Uterus (tissue), 3 donors: ENCODE measurements at regions not wholly inside any gene's neighbourhood (a gene's known extent, or its start where the extent isn't known, plus 50 kb on each side); places are given as distances from the start of the nearest gene placed in this dataset.

Source experiments
- DNase-seq, 2 donors: peaks; one replicate each; pipeline ENCODE4 v3.0.0-alpha.2; 2019 to 2020
- H3K27ac ChIP-seq, 2 donors: fragments of 200-600 bp; sonication (generic); 1 replicate in 1 of 2; 2 replicates in 1 of 2; pipeline ENCODE4 v1.5.1; 2016 to 2018
- H3K27me3 ChIP-seq, 2 donors: fragments of 200-600 bp; sonication (generic); one replicate each; pipeline ENCODE4 v1.5.1; 2018 to 2019; ENCODE audit warnings: control low read depth in 1 of 2
- H3K36me3 ChIP-seq, 2 donors: fragments of 200-600 bp; sonication (generic); one replicate each; pipeline ENCODE4 v1.5.1; 2019; ENCODE audit warnings: control low read depth in 1 of 2
- H3K4me1 ChIP-seq, 2 donors: fragments of 200-600 bp; sonication (generic); one replicate each; pipeline ENCODE4 v1.5.1; 2018 to 2019; ENCODE audit warnings: control low read depth in 1 of 2
- H3K4me3 ChIP-seq, 2 donors: fragments of 200-600 bp; sonication (generic); 1 replicate in 1 of 2; 2 replicates in 1 of 2; pipeline ENCODE4 v1.5.1; 2018 to 2019; ENCODE audit warnings: mild to moderate bottlenecking in 1 of 2
- H3K9me3 ChIP-seq, 2 donors: fragments of 200-600 bp; sonication (generic); one replicate each; pipeline ENCODE4 v1.5.1; 2019; ENCODE audit warnings: control low read depth in 1 of 2
- CTCF ChIP-seq, 4 experiments: fragments of 200-600 bp in 2 of 4; fragments of 450-650 bp in 2 of 4; sonication (generic) in 2 of 4; IDR thresholded peaks; one replicate each; pipeline ENCODE4 v1.5.1; 2016 to 2019; ENCODE audit warnings: antibody characterized with exemption in 4 of 4, mild to moderate bottlenecking in 2 of 4, moderate library complexity in 1 of 4
- POLR2A ChIP-seq, 2 donors: fragments of 450-650 bp; IDR thresholded peaks; one replicate each; pipeline ENCODE4 v1.6.1; 2016; ENCODE audit warnings: antibody characterized with exemption in 2 of 2, mild to moderate bottlenecking in 1 of 2, moderate library complexity in 1 of 2
- intact Hi-C: fragments of 100-400 bp; cut with DNase I; formaldehyde crosslinking; loops from one replicate; pipeline ENCODE4 v1.15.1; 2023; ENCODE audit warnings: low total_unique reads
- donor health status: DM: yes; HTN: yes; CAD: no.

- no peak overlapping the region for H3K27ac ChIP-seq
- TF ChIP-seq POLR2A (IDR thresholded peaks at IDR 0.05) (no peak), CTCF (IDR thresholded peaks at IDR 0.05) (no peak)
- DNase-seq, result no peak
- no peaks in the 10 kb centered on the region for H3K27me3 ChIP-seq
- H3K36me3 ChIP-seq, result no peaks in the 10 kb centered on the region
- intact Hi-C loops, result no loop called here
- H3K4me1 ChIP-seq, result no peaks in the 10 kb centered on the region
- H3K4me3 ChIP-seq, result no peak overlapping the region
- no peaks in the 10 kb centered on the region for H3K9me3 ChIP-seq
Observed at GRCh38 chr2:236894791-236895190, 190.9 kb upstream of the COPS8 start.

DNA sequence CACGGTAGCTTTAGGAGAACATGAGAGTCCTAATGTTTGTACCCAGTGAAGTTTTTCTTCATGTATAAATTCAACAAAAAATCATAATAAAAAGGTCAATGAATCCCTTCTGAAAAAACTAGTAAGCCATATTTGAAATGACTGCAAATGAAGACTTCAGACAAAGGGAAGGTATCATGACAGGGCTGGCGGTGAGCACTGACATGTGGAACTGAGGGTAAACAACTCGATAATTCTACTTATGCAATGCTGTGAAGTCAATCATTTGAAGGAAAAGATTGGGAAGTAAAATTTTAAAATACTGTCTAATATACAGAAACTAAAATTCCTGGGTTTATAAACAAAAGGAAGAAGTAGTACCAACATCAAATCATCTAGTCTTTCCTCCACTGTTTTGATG is 190.2 kb upstream of the COPS8 start:
- no peak for DNase-seq
- Histone ChIP-seq H3K9me3 (no peaks in the 10 kb centered on the region), H3K27me3 (no peaks in the 10 kb centered on the region), H3K36me3 (no peaks in the 10 kb centered on the region), H3K27ac (no peak overlapping the region), H3K4me3 (no peak overlapping the region), H3K4me1 (no peaks in the 10 kb centered on the region)
- intact Hi-C loops, result no loop called here
- no peak for TF ChIP-seq POLR2A (IDR thresholded peaks at IDR 0.05)
- TF ChIP-seq CTCF (IDR thresholded peaks at IDR 0.05), result no peak

- no peaks in the 10 kb centered on the region for H3K27me3 ChIP-seq
- DNase-seq, result no peak
- no peak overlapping the region for H3K27ac ChIP-seq
- no peaks in the 10 kb centered on the region for H3K4me1 ChIP-seq
- no peaks in the 10 kb centered on the region for H3K9me3 ChIP-seq
- H3K4me3 ChIP-seq, result no peak overlapping the region
- H3K36me3 ChIP-seq, result no peaks in the 10 kb centered on the region
- TF ChIP-seq POLR2A (IDR thresholded peaks at IDR 0.05), result no peak
- no peak for TF ChIP-seq CTCF (IDR thresholded peaks at IDR 0.05)
- intact Hi-C loops, result no loop called here
Observed at GRCh38 chr2:236896688-236897087, 189.0 kb upstream of the COPS8 start.

GRCh38 chr2:236899146-236899545 is 186.5 kb upstream of the COPS8 start:
- no peak for DNase-seq
- Histone ChIP-seq H3K4me3 (no peak overlapping the region), H3K27ac (no peak overlapping the region), H3K36me3 (no peaks in the 10 kb centered on the region), H3K9me3 (no peaks in the 10 kb centered on the region), H3K27me3 (no peaks in the 10 kb centered on the region), H3K4me1 (no peaks in the 10 kb centered on the region)
- TF ChIP-seq CTCF (IDR thresholded peaks at IDR 0.05), result no peak
- no peak for TF ChIP-seq POLR2A (IDR thresholded peaks at IDR 0.05)
- intact Hi-C loops, result no loop called here

GRCh38 chr2:236899950-236900640 is 185.6 kb upstream of the COPS8 start:
- H3K4me3 ChIP-seq, result no peak overlapping the region
- H3K4me1 ChIP-seq, result no peaks in the 10 kb centered on the region
- no peaks in the 10 kb centered on the region for H3K36me3 ChIP-seq
- no peaks in the 10 kb centered on the region for H3K27me3 ChIP-seq
- H3K27ac ChIP-seq, result no peak overlapping the region
- no peaks in the 10 kb centered on the region for H3K9me3 ChIP-seq
- no peak for TF ChIP-seq POLR2A (IDR thresholded peaks at IDR 0.05)
- intact Hi-C loops, result no loop called here
- DNase-seq, result no peak

DNA sequence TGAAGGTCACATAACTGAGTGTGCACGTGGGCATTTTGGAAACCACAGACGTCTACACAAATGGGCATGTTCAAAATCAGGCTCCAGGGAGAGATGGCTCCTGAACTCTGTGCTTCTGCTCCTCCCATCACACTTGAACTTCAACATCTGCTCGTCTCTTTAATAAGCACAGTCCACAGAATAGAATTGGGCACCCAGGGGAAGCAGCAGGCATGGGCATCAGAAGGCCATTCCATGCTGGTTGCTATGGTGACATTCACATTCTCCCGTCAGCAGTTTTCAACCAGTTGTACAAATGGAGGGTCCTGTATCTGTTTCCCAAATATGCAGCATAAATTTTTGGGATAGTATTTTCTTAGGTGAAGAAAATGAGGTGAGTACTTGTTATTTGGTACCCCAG is 183.7 kb upstream of the COPS8 start:
- H3K4me3 ChIP-seq, result no peak overlapping the region
- no peaks in the 10 kb centered on the region for H3K27me3 ChIP-seq
- no peak for TF ChIP-seq POLR2A (IDR thresholded peaks at IDR 0.05)
- no peak for TF ChIP-seq CTCF (IDR thresholded peaks at IDR 0.05)
- DNase-seq, result no peak
- no peaks in the 10 kb centered on the region for H3K4me1 ChIP-seq
- intact Hi-C loops, result no loop called here
- no peaks in the 10 kb centered on the region for H3K9me3 ChIP-seq
- H3K36me3 ChIP-seq, result no peaks in the 10 kb centered on the region
- H3K27ac ChIP-seq, result no peak overlapping the region
